HG03432 (cell line): ENCODE measurements at regions not wholly inside any gene's neighbourhood (a gene's known extent, or its start where the extent isn't known, plus 50 kb on each side); places are given as distances from the start of the nearest gene placed in this dataset.

Source experiments
- ATAC-seq: cut with Tn5 transposase; IDR thresholded peaks from one replicate; pipeline ENCODE4 v1.9.1; 2021; ENCODE audit warnings: mild to moderate bottlenecking, moderate library complexity; ENCODE audit not compliant: unreplicated experiment

- no peak for ATAC-seq
These were observed 293.3 kb upstream of the SYT4 start for GRCh38 chr18:43570593-43570992.

GRCh38 chr18:43571078-43571689 is 293.9 kb upstream of the SYT4 start:
- peak; percentile 69 for ATAC-seq

GRCh38 chr18:43572163-43572562 is 294.9 kb upstream of the SYT4 start:
- peak; percentile 84 for ATAC-seq

DNA sequence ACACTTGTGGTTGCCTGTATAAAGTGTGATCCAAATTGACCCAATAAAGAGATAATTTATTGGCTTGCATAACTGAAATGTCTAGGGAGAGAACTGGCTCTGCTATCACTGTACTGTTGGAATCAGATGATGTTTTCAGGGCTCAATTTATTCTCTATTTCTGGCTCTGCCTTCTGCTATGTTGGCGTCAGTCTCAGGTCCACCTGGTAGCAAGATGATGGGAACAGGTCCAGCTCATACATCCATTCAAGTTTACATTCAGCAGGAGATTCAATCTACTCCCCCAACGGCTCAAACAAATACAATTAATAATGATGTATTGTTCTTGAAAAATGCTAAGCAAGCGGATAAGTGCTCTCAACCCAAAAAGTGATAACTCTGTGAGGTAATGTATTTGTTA is 297.7 kb upstream of the SYT4 start:
- no peak for ATAC-seq

GRCh38 chr18:43578211-43578610 is 300.9 kb upstream of the SYT4 start:
- ATAC-seq: no peak

DNA sequence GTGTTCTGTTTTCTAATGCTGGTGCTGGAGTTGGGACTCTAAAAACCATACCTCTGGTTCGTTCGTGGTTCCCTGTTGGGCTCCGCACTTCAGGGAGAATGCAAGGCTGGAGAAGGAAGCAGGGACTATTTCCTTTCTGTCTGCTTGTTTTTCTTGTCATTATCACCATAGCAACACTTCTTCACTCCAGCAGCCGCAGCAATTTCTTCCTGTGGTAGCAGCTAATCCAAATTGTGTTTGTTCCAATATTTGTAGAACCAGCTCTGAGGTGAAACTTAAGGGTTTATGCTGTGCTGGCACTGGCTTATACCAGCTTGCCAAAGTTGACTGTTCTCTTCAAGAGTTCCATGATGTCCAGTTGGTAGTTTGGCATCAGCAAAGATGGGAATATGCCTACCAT is 301.4 kb upstream of the SYT4 start:
- no peak for ATAC-seq

DNA sequence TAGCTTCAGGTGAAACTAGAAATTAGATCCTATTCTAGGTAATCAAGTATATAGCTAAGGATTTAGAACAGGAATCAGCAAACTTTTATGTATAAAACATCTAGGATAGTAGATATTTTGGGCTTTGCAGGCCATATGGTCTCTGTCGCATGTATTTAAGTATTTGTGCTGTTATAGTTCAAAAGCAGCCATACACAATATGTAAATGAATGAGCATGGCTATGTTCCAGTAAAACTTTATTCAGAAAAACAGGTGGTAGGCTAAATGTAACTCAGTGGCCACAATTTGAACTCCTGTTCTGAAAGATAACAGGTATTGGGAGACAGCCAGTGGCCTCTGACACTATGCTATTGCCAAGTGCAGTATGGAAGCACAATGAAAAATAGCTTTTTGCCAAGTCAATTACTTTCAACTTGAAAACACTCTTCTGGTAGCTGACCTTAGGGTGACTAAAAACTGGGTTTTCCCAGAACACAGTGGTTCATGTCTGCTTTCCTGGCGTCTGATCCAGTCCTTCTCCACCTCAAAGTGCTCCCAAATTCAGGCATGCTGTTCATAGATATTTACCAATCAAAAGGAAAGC is 304.7 kb upstream of the SYT4 start:
- no peak for ATAC-seq

DNA sequence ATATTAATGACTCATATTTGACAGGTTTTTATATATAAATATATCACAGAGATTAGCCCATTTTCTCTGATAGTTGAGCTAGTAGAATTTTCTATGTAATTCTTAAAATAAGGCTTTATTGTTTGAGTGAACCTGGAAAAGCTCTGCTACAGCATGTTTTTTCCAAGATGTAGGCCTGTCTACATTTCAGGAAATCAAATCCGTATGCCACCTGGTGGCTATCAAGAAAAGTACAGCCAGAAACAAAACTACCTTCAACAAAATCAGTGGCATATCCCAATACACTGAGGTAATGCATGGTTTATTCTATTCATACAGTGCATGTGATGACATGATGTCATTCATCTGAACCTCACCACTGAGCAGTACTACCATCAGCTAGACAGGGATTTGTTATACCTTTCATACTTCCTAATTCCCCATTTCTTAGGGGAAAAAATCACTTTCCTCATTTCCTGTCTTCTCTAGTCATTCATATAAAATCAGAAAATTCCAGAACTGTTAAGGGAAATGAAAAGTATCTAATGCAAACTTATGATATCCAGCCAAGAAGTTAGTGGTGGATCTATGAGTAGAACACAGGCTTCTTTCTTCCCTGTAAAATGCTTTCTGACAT is 310.4 kb upstream of the SYT4 start:
- ATAC-seq: peak; percentile 67

GRCh38 chr18:43588838-43589237 is 311.5 kb upstream of the SYT4 start:
- no peak for ATAC-seq

DNA sequence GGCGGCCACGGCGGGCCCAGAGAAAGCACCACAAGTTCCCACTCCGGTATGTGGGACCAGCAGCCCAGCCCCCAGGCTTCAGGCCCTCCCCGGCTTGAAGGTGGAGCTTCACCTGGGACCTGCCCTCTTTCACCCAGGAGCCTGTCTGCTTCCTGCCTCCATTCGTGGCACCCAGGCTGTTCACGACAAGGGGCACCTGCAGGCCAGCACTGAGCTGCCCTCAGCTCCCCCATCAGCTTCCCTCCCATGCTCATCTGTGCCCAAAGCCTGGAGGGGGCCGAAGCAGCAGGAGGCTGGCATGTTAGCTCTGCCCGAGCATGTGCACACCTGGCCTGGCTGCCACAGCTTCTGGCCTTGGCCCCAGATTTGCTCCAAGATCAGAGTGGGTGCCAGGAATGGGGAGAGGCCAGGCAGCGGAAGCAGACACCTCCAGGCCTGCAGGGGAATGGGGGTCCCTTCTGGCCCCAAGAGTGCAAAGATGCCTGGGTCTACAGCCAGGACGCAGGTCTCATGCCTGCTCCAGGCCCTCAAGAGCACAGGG is 312.4 kb upstream of the SYT4 start:
- ATAC-seq: no peak

DNA sequence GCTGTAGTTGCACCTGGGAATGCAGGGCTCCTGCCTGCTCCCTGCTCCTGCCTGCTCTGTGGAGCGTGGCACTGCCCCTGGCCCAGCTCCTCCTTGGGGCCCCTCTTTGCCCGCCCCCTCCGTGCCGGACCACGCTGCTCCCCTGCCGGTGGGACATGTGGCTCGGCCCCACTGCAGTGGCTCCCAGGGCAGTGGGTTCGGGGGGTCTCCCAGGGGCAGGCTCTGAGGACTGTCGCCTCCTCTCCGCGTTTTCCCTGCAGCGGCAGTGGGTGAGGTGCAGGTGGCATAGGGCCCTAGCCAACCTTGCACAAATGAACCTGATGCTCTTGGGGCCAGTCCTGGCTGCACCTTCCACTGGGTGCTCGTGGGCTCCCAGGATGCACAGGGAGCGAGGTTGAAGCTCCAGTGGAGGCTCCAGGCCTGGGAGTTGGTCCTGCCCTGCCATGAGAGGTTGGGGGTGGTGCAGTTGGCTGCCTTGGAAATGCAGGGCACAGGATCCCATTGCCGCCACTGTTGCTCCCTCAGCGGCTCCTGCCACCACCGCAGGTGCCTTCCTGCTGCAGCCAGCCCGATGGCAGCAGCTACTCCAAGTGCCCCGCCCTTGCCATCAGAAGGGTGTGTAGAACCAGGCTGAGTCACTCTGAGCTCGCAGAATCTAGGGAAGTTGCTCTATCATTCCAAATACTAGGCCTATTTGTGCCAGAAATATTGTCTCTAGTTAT is 313.1 kb upstream of the SYT4 start:
- ATAC-seq: no peak

- no peak for ATAC-seq
These were observed 315.0 kb upstream of the SYT4 start for GRCh38 chr18:43592269-43592668.

DNA sequence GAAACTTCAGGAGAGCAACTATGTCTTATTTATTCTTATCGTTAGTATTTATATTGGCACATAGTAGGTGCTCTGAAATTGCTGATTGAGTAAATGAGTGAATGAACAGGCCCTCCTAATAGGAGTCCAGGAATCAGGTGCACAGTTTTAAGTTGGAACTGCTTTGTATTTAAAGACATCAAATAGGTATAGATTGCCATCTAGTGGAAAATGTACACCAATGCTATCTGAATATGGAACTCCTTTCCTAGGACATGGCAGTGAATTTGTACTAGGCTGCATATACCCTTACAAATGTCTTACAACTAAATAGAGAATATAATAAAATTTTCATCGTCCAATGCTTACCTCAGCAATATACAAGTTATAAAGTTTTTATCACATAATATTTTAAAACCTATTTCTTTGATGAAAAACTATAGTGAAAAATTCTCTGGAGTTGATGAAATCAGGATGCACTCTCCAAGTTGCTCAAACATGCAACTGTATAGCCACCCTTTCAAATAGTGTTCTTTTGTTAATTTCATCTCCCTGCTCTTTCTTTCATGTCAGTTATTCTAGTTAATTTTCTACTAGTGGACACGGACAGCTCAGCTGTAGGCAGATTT is 318.9 kb upstream of the SYT4 start:
- peak; percentile 84 for ATAC-seq

- no peak for ATAC-seq
These were observed 324.1 kb upstream of the SYT4 start for GRCh38 chr18:43601432-43601831.

DNA sequence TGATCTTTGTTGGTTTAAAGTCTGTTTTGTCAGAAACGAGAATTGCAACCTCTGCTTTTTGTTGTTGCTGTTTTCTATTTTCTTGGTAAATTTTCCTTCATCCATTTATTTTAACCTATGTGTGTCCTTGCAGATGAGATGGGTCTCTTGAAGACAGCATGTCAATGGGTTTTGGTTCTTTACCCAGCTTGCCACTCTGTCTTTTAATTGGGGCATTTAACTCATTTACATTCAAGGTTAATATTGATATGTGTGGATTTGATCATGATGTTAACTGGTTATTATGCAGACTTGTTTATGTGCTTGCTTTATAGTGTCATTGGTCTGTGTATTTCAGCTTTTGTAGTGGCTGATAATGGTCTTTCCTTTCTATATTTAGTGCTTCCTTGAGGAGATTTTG is 327.9 kb upstream of the SYT4 start:
- no peak for ATAC-seq

DNA sequence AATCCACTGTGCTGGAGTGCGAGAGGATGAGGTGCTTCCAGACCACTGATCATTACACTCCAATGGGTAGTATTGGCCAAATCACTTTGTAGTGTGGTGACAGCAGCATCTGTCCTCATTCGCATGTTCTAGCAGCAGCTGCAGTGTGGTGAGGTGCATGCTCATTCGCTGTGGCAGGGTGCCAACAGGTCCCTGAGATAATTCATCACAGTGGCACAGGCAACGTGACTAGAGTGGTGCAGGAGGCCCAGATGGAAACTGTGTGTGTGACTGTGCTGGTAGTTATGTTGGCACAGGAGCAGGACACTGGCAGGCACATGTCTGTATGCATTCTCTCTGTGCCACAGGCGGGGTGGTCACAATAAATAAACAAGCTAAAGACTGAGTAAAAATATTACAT is 329.5 kb upstream of the SYT4 start:
- ATAC-seq: no peak

DNA sequence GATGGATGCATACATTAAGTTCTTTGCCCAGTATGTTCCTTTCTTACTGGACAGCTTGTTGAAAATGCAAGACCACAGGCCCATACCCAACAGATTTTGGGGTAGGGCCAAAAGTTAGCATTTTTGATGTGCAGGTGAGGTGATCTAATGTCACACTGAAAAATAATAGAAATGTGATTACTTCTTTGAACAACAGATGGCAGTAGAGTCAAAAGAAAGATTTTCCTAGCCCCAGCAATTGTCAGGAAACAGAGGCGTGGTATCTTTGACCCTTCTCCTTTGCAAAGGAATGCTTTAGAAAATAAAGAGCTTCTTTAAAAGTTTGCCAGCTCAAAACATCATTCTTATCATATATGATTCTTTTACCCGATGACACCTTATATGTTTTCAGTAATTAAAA is 343.6 kb upstream of the SYT4 start:
- ATAC-seq: peak; percentile 75

GRCh38 chr18:43622024-43622423 is 344.7 kb upstream of the SYT4 start:
- ATAC-seq: no peak

DNA sequence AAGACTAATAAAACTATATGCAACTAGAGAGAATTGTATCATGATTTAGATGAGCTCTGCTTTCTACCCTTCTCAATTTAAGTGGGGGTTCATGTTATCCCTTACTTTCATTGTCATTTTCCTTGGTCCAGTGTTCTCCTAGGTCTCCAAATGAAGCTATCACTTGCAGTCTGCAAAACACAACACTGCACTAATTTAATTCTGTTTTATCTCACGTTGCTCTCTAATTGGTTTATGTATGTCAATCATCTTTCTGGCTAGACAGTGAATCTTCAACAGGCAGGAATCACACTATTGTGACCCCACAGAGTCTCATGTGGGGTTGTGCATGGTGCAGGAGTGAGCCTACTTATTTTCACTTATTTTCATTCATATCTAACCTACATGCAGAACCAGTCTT is 348.3 kb upstream of the SYT4 start:
- ATAC-seq: no peak

DNA sequence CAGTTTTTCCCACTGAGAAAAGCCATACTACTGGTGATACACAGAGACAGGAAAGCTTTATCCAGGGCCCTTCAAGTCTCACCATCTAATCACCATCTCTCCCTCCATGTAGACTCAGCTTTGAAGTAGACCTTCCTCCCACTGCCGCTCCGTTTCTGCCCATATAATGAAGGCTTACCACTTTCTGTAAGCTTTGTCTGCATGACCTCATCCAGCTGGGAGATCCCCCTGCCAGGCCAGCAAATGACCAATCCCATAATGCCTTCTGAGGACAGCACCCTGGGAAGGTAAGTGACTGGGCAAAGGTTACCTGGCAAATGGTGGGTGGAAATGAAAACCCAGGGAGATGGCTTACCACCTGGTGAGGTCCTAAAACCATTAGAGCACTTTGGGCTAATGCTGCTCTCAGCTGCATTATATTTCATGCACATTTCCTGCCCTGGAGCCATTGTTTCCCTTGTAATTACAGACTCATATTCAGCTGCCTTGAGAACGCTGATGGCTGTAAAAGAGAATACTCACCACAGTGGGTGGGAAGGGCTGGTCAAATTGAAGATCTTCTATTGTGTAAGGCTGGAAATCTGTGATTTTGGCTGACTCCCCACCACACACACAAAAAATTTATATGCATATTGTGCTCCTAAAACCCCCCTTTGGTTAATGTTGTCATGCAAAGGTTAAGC is 350.7 kb upstream of the SYT4 start:
- ATAC-seq: no peak

GRCh38 chr18:43634994-43635393 is 357.7 kb upstream of the SYT4 start:
- no peak for ATAC-seq
